ENCODE measurements at regions not wholly inside any gene's neighbourhood (a gene's known extent, or its start where the extent isn't known, plus 50 kb on each side); places are given as distances from the start of the nearest gene placed in this dataset.
A peak's percentile ranks its signal among the peaks of the same experiment; 100 is the strongest.

DNA sequence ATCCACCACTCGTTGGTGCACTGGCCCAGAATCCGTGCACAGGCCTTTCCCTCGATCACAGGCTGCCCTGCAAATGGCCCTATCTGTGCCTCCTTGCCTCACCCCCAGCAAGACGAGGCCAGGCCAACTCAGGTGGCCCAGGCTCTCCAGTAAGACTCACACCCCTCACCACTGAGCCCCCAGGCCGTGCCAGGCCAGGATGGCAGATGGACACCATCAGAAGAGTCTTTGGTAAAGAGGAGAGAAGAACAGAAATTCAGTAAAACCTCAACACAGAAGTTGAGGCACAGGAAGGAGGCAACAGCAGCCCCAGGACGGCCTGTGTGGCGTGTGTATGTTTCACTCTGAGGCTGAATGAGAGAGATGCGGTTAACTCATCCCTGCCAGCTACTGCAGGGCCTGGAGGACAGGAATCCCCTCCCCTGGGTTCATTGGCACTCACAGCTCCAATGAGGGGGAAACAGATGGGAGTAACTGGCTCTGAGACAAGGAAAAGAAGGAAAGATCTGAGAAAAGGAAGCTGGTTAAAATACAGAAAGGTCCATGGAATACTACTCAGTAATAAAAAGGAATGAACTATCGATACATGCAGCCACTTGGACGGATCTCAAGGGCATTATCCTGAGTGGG is 54.1 kb upstream of the WNT11 start:
- peaks cover 0 to 23% (median 21%) of the 10 kb centered on the region in 10 experiments; a peak in 16 of 20 replicates for H3K4me1 ChIP-seq
- no peak overlapping the region for H3K4me2 ChIP-seq
- H3K27ac ChIP-seq = no peak overlapping the region
- H3K9ac ChIP-seq = no peak overlapping the region
- H3K27me3 ChIP-seq = peaks cover 0 to 14% (median 0%) of the 10 kb centered on the region in 11 experiments; a peak in 6 of 22 replicates
- no peaks in the 10 kb centered on the region for H4K20me1 ChIP-seq
- no peaks in the 10 kb centered on the region for H3K36me3 ChIP-seq
- no peak for TF ChIP-seq Cebpa-rat (IDR thresholded peaks at IDR 0.05)
- no peaks in the 10 kb centered on the region for H3K9me3 ChIP-seq (replicated peaks in 1 of 11)
- no peak overlapping the region for H3K4me3 ChIP-seq

DNA sequence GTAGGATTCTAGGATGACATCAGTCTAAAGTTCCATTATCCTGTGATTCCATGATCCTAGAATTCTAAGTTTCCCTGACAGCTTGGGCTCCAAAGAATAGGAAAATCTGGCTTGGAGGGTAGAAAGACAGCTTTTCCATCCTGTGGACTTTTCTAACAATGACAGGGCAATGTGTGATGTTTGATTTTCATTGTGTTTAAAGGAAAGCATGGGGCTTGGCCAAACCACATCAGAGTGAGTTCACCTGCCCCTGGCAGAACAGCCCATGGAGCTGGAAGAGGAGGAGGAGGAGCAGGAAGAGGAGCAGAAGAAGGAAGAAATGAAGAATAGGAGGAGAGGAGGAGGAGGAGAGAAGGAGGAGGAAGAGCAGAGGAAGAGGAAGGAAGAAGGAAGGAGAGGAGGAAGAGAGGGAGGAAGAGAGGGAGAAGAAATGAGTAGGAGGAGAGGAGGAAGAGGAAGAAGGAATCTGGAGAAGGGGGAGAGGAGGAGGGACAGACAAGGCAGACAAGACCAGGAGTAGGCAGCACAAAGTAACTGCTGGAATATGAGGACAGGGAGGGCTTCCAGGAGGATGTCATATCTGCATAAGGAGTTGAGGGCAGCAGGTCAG is 53.1 kb upstream of the WNT11 start:
- Histone ChIP-seq H3K9ac (no peak overlapping the region), H3K4me1 (peaks cover 0 to 33% (median 21%) of the 10 kb centered on the region in 10 experiments; a peak in 16 of 20 replicates), H3K9me3 (replicated peaks in 1 of 11) (no peaks in the 10 kb centered on the region), H3K36me3 (no peaks in the 10 kb centered on the region), H3K27ac (no peak overlapping the region), H3K27me3 (peaks cover 0 to 17% (median 0%) of the 10 kb centered on the region in 11 experiments; a peak in 6 of 22 replicates), H3K4me2 (no peak overlapping the region), H3K4me3 (no peak overlapping the region), H4K20me1 (no peaks in the 10 kb centered on the region)
- no peak for TF ChIP-seq Cebpa-rat (IDR thresholded peaks at IDR 0.05)

DNA sequence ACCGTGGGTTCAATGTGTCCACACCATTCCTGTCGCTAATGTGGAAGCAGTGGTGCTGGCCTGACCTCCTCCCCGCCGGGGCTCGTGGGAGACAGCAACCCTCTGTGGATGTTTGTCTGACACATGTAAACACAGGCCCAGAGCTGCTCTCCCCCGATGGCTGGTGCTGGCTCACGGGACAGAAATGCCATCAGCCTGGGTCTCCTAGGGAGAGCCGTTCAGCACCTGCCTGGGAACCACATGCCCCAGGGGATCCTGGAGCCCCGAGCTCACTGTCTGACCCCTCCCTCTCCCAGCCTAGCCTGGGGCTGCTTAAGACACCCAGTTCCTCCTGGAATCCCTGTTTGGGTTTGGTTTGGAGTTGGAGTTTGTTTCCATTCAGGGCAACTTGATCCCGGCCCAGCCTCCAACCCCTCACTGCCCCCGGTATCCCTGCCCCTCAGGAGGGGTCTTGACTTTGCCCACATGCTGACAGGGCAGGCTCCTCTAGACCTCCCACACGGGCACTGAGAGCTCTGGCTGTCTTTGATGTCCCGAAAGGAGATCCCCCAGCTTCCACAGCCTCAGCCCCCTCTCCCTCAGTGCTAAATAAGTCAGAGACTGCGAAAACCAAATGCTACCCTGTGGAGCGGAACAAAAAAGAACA is 50.9 kb upstream of the WNT11 start:
- Histone ChIP-seq H3K36me3 (no peaks in the 10 kb centered on the region), H3K27me3 (peaks cover 0 to 17% (median 0%) of the 10 kb centered on the region in 11 experiments; a peak in 6 of 22 replicates), H3K4me3 (no peak overlapping the region), H3K27ac (no peak overlapping the region), H3K4me2 (peak overlapping the region in 10 of 11 experiments; percentile 24 to 81 (median 72); a peak in 20 of 22 replicates), H3K9me3 (replicated peaks in 1 of 11) (peaks cover 0 to 8% (median under 1%) of the 10 kb centered on the region in 11 experiments; a peak in 9 of 22 replicates), H4K20me1 (no peaks in the 10 kb centered on the region), H3K4me1 (peaks cover 0 to 34% (median 21%) of the 10 kb centered on the region in 10 experiments; a peak in 16 of 20 replicates), H3K9ac (no peak overlapping the region)
- TF ChIP-seq Cebpa-rat (IDR thresholded peaks at IDR 0.05) = no peak

DNA sequence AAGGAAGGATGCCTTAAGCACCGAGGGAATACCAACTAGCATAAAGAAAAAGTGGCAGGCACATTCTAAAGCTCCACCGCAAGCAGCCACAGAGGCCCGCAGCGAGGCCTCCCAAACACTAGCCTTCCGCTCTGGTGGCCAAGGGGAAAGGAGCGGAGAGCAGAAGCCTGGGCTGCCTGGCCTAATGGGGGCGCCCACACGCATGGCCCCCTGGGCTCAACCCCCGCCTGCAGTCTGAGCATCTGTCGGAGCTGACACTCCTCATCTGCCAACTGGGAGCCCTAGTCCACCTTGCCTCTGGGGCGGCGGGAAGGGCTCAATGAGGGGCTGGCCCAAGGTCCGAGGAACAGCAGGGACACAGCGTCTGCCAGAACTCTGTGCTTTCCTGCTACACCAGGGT is 50.1 kb upstream of the WNT11 start:
- TF ChIP-seq Cebpa-rat (IDR thresholded peaks at IDR 0.05) = no peak
- Histone ChIP-seq H3K27me3 (peaks cover 0 to 17% (median 0%) of the 10 kb centered on the region in 11 experiments; a peak in 6 of 22 replicates), H3K4me3 (no peak overlapping the region), H3K36me3 (no peaks in the 10 kb centered on the region), H4K20me1 (no peaks in the 10 kb centered on the region), H3K4me2 (peak overlapping the region in 10 of 11 experiments; percentile 24 to 81 (median 72); a peak in 21 of 22 replicates), H3K9ac (no peak overlapping the region), H3K27ac (no peak overlapping the region), H3K4me1 (peaks cover 0 to 34% (median 21%) of the 10 kb centered on the region in 10 experiments; a peak in 16 of 20 replicates), H3K9me3 (replicated peaks in 1 of 11) (peaks cover 6 to 15% (median 8%) of the 10 kb centered on the region in 11 experiments)

Measured in BLaER1 treated with 17β-estradiol and CSF1 and Interleukin-3, amounts not matched to agents 10 nM and 100 nM (cell line).